ENCODE measurements at regions not wholly inside any gene's neighbourhood (a gene's known extent, or its start where the extent isn't known, plus 50 kb on each side); places are given as distances from the start of the nearest gene placed in this dataset.

DNA sequence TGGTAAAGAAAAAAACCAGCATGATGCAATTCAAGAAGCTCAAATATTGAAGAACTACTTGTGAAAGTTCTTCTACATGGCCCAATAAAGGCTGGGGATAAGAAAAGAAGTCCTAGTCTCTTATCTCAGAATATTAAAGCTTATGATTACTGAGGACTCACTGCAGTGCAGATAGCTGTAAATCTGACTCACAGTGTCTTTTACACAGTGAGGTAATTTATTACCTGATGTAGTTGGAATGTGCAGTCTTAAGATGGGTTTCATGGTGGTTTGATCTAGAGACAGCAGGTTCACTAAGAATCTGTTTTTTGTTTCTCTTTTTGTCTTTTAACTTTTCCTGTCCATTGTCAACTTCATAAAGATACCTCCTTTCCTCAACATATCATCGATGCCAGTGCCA lies 484.0 kb upstream of the MAP2 start:
- Histone ChIP-seq H4K20me1 (ENCODE audit: insufficient read depth, low read depth, low read length) (no peaks in the 10 kb centered on the region), H3K9ac (ENCODE audit: low read length) (no peak overlapping the region), H3K27me3 (ENCODE audit: low read length) (no peaks in the 10 kb centered on the region), H3K27ac (ENCODE audit: low read length) (no peak overlapping the region), H3K4me3 (ENCODE audit: low read length) (no peak overlapping the region), H3K9me2 (replicated peaks; ENCODE audit: insufficient read depth, low read length) (no peaks in the 10 kb centered on the region), H3K4me1 (ENCODE audit: low read length) (peaks cover 6% of the 10 kb centered on the region), H3K4me2 (ENCODE audit: low read depth, low read length, poor library complexity, severe bottlenecking) (no peak overlapping the region), H2AFZ (ENCODE audit: low read length) (no peak overlapping the region), H3K9me3 (ENCODE audit: low read length) (no peaks in the 10 kb centered on the region), H3K36me3 (ENCODE audit: insufficient read depth, low read length) (no peaks in the 10 kb centered on the region), H3K79me2 (ENCODE audit: low read length) (no peaks in the 10 kb centered on the region)
- DNase-seq, result no peak

DNA sequence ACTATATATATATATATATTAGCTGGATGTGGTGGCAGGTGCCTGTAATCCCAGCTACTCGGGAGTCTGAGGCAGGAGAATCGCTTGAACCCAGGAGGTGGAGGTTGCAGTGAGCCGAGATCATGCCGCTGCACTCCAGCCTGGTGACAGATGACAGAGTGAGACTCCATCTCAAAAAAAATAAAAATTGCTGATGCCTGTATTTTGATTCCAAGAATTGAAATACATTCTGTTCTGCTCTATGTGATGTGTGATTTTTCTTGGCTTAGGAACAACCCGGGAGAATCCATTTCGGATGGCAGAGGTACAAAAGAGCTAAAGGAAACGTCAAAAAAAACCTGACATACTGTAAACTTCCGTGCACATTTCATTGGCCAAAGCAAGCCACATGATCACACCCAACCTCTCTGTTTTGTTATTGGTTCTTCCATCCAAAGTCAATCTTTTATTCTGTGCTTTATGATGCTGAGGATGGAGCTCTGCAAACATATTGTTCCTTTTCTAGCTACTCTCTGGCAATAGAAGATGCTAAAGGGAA lies 478.1 kb upstream of the MAP2 start:
- no peak overlapping the region for H3K4me2 ChIP-seq (ENCODE audit: low read depth, low read length, poor library complexity, severe bottlenecking)
- no peaks in the 10 kb centered on the region for H3K9me3 ChIP-seq (ENCODE audit: low read length)
- no peak overlapping the region for H3K4me3 ChIP-seq (ENCODE audit: low read length)
- H3K36me3 ChIP-seq (ENCODE audit: insufficient read depth, low read length), result no peaks in the 10 kb centered on the region
- no peaks in the 10 kb centered on the region for H4K20me1 ChIP-seq (ENCODE audit: insufficient read depth, low read depth, low read length)
- H3K79me2 ChIP-seq (ENCODE audit: low read length), result no peaks in the 10 kb centered on the region
- H3K9ac ChIP-seq (ENCODE audit: low read length), result no peak overlapping the region
- no peak overlapping the region for H3K27ac ChIP-seq (ENCODE audit: low read length)
- H3K9me2 ChIP-seq (replicated peaks; ENCODE audit: insufficient read depth, low read length), result no peaks in the 10 kb centered on the region
- DNase-seq, result no peak
- H3K27me3 ChIP-seq (ENCODE audit: low read length), result no peaks in the 10 kb centered on the region
- H3K4me1 ChIP-seq (ENCODE audit: low read length), result no peaks in the 10 kb centered on the region
- no peak overlapping the region for H2AFZ ChIP-seq (ENCODE audit: low read length)

DNA sequence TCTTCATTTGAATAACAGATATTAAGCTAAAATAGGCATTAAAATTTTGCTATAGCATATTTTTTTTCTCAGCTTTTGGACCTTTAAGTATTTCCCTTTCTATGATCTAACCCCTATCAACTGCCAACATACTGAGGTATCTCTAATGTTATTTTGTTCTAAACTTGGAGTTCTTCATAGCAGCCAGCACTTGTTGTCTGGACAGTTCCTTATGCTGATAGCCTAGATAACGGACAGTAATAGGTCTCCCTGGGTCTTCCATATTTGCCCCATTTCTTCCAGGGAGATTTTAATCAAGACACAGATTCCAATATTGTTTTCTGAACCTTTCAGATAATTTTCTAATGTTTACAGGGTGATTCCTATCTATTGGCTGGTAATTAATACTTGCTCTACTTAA lies 475.8 kb upstream of the MAP2 start:
- Histone ChIP-seq H3K4me3 (ENCODE audit: low read length) (no peak overlapping the region), H3K79me2 (ENCODE audit: low read length) (no peaks in the 10 kb centered on the region)
- DNase-seq, result no peak

DNA sequence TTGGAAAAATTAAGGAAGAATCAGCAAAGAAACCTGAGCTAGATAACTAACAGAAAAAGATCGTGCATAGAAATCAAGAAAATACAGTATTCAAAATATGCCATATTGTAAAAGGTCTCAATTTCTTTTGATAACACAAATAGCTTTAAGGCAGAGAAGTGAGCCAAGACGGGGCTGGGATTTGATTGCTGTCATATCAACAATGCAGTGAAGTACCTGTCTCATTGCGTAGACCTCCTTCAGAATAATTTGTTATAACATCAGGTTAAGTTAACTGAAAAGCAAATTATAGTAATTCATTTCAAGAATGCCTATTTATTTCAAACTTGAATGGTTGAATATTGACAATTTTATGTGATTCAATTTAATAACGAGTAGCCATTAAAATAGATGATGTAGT lies 453.8 kb upstream of the MAP2 start:
- H3K4me1 ChIP-seq (ENCODE audit: low read length), result no peaks in the 10 kb centered on the region
- no peak overlapping the region for H3K4me2 ChIP-seq (ENCODE audit: low read depth, low read length, poor library complexity, severe bottlenecking)
- no peak overlapping the region for H3K9ac ChIP-seq (ENCODE audit: low read length)
- no peaks in the 10 kb centered on the region for H4K20me1 ChIP-seq (ENCODE audit: insufficient read depth, low read depth, low read length)
- H3K4me3 ChIP-seq (ENCODE audit: low read length), result no peak overlapping the region
- H3K36me3 ChIP-seq (ENCODE audit: insufficient read depth, low read length), result no peaks in the 10 kb centered on the region
- no peak for DNase-seq
- H3K27me3 ChIP-seq (ENCODE audit: low read length), result no peaks in the 10 kb centered on the region
- H3K79me2 ChIP-seq (ENCODE audit: low read length), result no peaks in the 10 kb centered on the region
- H3K9me2 ChIP-seq (replicated peaks; ENCODE audit: insufficient read depth, low read length), result no peaks in the 10 kb centered on the region
- H3K27ac ChIP-seq (ENCODE audit: low read length), result no peak overlapping the region
- no peaks in the 10 kb centered on the region for H3K9me3 ChIP-seq (ENCODE audit: low read length)
- no peak overlapping the region for H2AFZ ChIP-seq (ENCODE audit: low read length)

More for the DNA sequence above, 475.8 kb upstream of the MAP2 start:
- no peak overlapping the region for H3K4me2 ChIP-seq (ENCODE audit: low read depth, low read length, poor library complexity, severe bottlenecking)
- H2AFZ ChIP-seq (ENCODE audit: low read length), result no peak overlapping the region
- H3K9me2 ChIP-seq (replicated peaks; ENCODE audit: insufficient read depth, low read length), result no peaks in the 10 kb centered on the region
- no peak overlapping the region for H3K27ac ChIP-seq (ENCODE audit: low read length)
- H3K9me3 ChIP-seq (ENCODE audit: low read length), result no peaks in the 10 kb centered on the region
- H3K9ac ChIP-seq (ENCODE audit: low read length), result no peak overlapping the region
- H3K27me3 ChIP-seq (ENCODE audit: low read length), result no peaks in the 10 kb centered on the region
- H3K36me3 ChIP-seq (ENCODE audit: insufficient read depth, low read length), result no peaks in the 10 kb centered on the region
- no peaks in the 10 kb centered on the region for H4K20me1 ChIP-seq (ENCODE audit: insufficient read depth, low read depth, low read length)
- H3K4me1 ChIP-seq (ENCODE audit: low read length), result no peaks in the 10 kb centered on the region

DNA sequence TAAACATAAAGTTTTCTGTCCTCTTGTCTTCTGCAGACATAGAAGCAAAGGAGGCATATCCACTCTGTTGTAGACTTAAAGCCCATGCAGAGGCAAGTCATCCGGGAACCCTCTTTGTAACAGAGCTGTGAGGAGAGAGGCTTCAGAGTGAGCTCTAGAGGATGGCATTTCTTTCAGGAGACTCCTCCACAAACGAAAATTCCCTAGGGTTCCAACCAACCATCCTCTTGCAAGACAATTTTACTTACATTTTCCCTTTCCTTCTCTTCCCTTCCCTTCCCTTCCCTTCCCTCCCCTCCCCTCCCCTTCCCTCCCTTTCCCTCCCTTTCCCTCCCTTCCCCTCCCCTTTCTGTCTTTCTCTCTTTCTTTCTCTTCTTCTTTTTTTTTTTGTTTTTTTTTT lies 446.3 kb upstream of the MAP2 start:
- H3K79me2 ChIP-seq (ENCODE audit: low read length), result no peaks in the 10 kb centered on the region
- DNase-seq, result no peak
- no peaks in the 10 kb centered on the region for H3K27me3 ChIP-seq (ENCODE audit: low read length)
- no peaks in the 10 kb centered on the region for H3K9me3 ChIP-seq (ENCODE audit: low read length)
- no peak overlapping the region for H3K4me2 ChIP-seq (ENCODE audit: low read depth, low read length, poor library complexity, severe bottlenecking)
- H3K36me3 ChIP-seq (ENCODE audit: insufficient read depth, low read length), result no peaks in the 10 kb centered on the region
- H3K4me1 ChIP-seq (ENCODE audit: low read length), result no peaks in the 10 kb centered on the region
- no peak overlapping the region for H2AFZ ChIP-seq (ENCODE audit: low read length)
- no peak overlapping the region for H3K27ac ChIP-seq (ENCODE audit: low read length)
- H3K4me3 ChIP-seq (ENCODE audit: low read length), result no peak overlapping the region
- no peaks in the 10 kb centered on the region for H3K9me2 ChIP-seq (replicated peaks; ENCODE audit: insufficient read depth, low read length)
- H3K9ac ChIP-seq (ENCODE audit: low read length), result no peak overlapping the region
- H4K20me1 ChIP-seq (ENCODE audit: insufficient read depth, low read depth, low read length), result no peaks in the 10 kb centered on the region

DNA sequence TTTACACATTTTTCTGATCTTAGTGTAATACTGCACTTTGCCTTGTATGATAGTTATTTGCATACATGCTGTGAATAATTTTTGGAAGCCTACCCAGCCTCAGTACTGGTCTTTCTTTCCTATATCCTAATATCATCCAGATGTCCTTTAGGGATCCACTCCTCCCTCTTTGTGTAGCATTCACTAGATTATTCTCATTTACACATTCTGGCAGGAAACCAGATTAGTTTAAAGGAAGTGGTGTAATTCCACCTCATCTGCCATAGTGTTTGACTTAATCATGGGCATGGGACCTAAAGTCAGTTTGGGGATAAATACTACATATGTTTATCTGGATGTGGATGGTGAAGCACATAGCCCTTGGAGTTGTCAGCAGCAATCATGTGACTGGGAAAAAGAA lies 444.9 kb upstream of the MAP2 start:
- DNase-seq, result no peak
- no peak overlapping the region for H3K4me3 ChIP-seq (ENCODE audit: low read length)
- H3K9ac ChIP-seq (ENCODE audit: low read length), result no peak overlapping the region
- H3K27me3 ChIP-seq (ENCODE audit: low read length), result no peaks in the 10 kb centered on the region
- no peak overlapping the region for H3K27ac ChIP-seq (ENCODE audit: low read length)
- no peaks in the 10 kb centered on the region for H3K9me3 ChIP-seq (ENCODE audit: low read length)
- no peaks in the 10 kb centered on the region for H3K79me2 ChIP-seq (ENCODE audit: low read length)
- no peaks in the 10 kb centered on the region for H4K20me1 ChIP-seq (ENCODE audit: insufficient read depth, low read depth, low read length)
- no peak overlapping the region for H3K4me2 ChIP-seq (ENCODE audit: low read depth, low read length, poor library complexity, severe bottlenecking)
- no peaks in the 10 kb centered on the region for H3K4me1 ChIP-seq (ENCODE audit: low read length)
- no peak overlapping the region for H2AFZ ChIP-seq (ENCODE audit: low read length)
- no peaks in the 10 kb centered on the region for H3K36me3 ChIP-seq (ENCODE audit: insufficient read depth, low read length)
- no peaks in the 10 kb centered on the region for H3K9me2 ChIP-seq (replicated peaks; ENCODE audit: insufficient read depth, low read length)

DNA sequence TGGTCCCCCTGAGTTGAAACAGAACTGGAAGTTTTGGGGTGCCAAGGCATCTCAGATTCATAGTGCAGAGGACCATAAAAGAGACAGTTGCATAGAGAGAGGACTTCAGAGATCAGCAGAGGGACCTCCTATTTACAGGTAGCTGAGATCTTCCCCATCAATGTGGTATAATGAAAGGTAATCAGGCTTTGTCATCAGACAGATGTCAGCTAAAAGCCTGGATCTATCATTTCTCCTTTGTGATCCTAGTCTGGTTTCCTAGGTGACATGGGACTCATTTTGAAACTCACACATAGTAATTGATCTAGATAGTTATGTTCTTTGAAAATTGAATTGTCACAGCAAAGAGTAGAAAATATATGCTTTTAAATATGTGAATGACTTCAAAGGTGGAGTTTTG lies 443.5 kb upstream of the MAP2 start:
- no peaks in the 10 kb centered on the region for H3K79me2 ChIP-seq (ENCODE audit: low read length)
- H3K27me3 ChIP-seq (ENCODE audit: low read length), result no peaks in the 10 kb centered on the region
- no peak for DNase-seq
- H3K27ac ChIP-seq (ENCODE audit: low read length), result no peak overlapping the region
- no peaks in the 10 kb centered on the region for H3K9me3 ChIP-seq (ENCODE audit: low read length)
- no peak overlapping the region for H3K4me3 ChIP-seq (ENCODE audit: low read length)
- no peaks in the 10 kb centered on the region for H3K9me2 ChIP-seq (replicated peaks; ENCODE audit: insufficient read depth, low read length)
- H3K4me2 ChIP-seq (ENCODE audit: low read depth, low read length, poor library complexity, severe bottlenecking), result no peak overlapping the region
- H4K20me1 ChIP-seq (ENCODE audit: insufficient read depth, low read depth, low read length), result no peaks in the 10 kb centered on the region
- H2AFZ ChIP-seq (ENCODE audit: low read length), result no peak overlapping the region
- H3K4me1 ChIP-seq (ENCODE audit: low read length), result no peaks in the 10 kb centered on the region
- H3K9ac ChIP-seq (ENCODE audit: low read length), result no peak overlapping the region
- no peaks in the 10 kb centered on the region for H3K36me3 ChIP-seq (ENCODE audit: insufficient read depth, low read length)

DNA sequence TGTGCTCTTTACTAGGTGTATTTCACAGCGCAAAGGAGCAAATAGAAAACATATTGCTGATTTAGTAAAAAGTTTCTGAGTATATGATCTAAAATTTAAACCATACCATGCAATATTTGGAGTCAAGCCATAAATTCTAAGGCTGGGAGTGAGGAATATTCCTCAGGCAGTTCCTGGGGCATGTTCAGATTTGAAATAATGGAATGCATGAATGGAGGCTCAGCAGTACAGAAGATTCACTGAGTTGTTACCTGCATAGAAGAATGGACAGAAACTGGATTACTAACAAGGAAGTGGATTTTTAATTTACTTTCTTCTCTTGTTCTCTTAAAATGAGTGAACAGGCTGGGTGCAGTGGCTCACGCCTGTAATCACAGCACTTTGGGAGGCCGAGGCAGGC lies 441.0 kb upstream of the MAP2 start:
- Histone ChIP-seq H4K20me1 (ENCODE audit: insufficient read depth, low read depth, low read length) (no peaks in the 10 kb centered on the region), H3K4me2 (ENCODE audit: low read depth, low read length, poor library complexity, severe bottlenecking) (no peak overlapping the region), H3K9me2 (replicated peaks; ENCODE audit: insufficient read depth, low read length) (no peaks in the 10 kb centered on the region), H3K27me3 (ENCODE audit: low read length) (no peaks in the 10 kb centered on the region), H3K4me3 (ENCODE audit: low read length) (no peak overlapping the region), H2AFZ (ENCODE audit: low read length) (no peak overlapping the region), H3K9ac (ENCODE audit: low read length) (no peak overlapping the region), H3K79me2 (ENCODE audit: low read length) (no peaks in the 10 kb centered on the region), H3K4me1 (ENCODE audit: low read length) (no peaks in the 10 kb centered on the region), H3K9me3 (ENCODE audit: low read length) (no peaks in the 10 kb centered on the region), H3K36me3 (ENCODE audit: insufficient read depth, low read length) (no peaks in the 10 kb centered on the region), H3K27ac (ENCODE audit: low read length) (no peak overlapping the region)
- DNase-seq, result no peak

DNA sequence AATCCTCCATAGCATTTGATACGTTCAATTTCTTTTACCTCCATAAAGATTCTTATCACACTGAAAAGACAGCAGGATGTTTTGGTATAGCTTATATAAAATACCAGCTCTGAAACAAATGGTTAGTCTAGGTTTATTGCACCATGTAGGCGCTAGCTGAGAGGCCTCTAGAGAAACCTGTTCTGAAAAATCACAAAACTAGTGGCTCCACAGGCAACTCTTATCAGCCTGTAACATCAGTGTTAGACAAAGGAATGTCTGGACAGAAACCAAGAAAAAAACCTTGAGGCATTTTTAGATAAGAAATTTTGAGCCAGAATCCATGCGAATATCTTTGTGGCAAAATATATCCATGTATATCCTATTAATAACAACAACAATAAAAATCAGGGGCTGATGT lies 440.4 kb upstream of the MAP2 start:
- H3K79me2 ChIP-seq (ENCODE audit: low read length), result no peaks in the 10 kb centered on the region
- no peak for DNase-seq
- H3K36me3 ChIP-seq (ENCODE audit: insufficient read depth, low read length), result no peaks in the 10 kb centered on the region
- no peaks in the 10 kb centered on the region for H3K9me3 ChIP-seq (ENCODE audit: low read length)
- H3K9ac ChIP-seq (ENCODE audit: low read length), result no peak overlapping the region
- no peak overlapping the region for H3K4me2 ChIP-seq (ENCODE audit: low read depth, low read length, poor library complexity, severe bottlenecking)
- H3K4me1 ChIP-seq (ENCODE audit: low read length), result no peaks in the 10 kb centered on the region
- H3K27ac ChIP-seq (ENCODE audit: low read length), result no peak overlapping the region
- no peak overlapping the region for H2AFZ ChIP-seq (ENCODE audit: low read length)
- H3K4me3 ChIP-seq (ENCODE audit: low read length), result no peak overlapping the region
- no peaks in the 10 kb centered on the region for H3K9me2 ChIP-seq (replicated peaks; ENCODE audit: insufficient read depth, low read length)
- H3K27me3 ChIP-seq (ENCODE audit: low read length), result no peaks in the 10 kb centered on the region
- H4K20me1 ChIP-seq (ENCODE audit: insufficient read depth, low read depth, low read length), result no peaks in the 10 kb centered on the region

All from Karpas-422 (cell line).